GM12865 (cell line): ENCODE measurements at regions not wholly inside any gene's neighbourhood (a gene's known extent, or its start where the extent isn't known, plus 50 kb on each side); places are given as distances from the start of the nearest gene placed in this dataset.

ENCODE experiments used
- DNase-seq: peaks from one replicate; pipeline ENCODE4 v3.0.0; 2010; ENCODE audit warnings: low read depth
- H3K4me3 ChIP-seq: 2 replicates; pipeline ENCODE4 v1.5.1; 2011; ENCODE audit warnings: mild to moderate bottlenecking, low read depth, low read length, control low read depth
- CTCF ChIP-seq: IDR thresholded peaks from 2 replicates; pipeline ENCODE4 v1.5.1; 2011; ENCODE audit warnings: low read length, control low read depth, low read depth, inconsistent platforms; ENCODE audit not compliant: insufficient read depth; ENCODE audit errors: missing control alignments

DNA sequence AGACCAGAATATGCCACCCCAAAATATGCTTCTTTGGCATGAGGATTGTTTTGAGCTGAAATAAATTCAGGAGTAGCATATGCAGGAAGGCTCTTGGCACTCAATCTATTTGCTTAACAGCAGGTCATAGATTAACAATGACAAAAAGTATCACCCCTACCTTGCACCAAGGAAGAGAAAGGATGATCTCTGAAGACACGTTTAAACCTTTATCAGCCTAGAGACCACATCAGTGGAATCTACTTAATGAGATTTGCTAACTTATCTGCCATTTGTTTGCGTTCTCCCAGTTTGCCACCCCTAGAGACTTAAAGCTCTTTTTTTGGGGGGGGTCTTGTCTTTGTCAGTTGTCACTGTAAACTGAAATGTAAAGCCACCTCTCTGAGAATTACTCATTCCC is 1278.7 kb upstream of the USP15 start:
- H3K4me3 ChIP-seq: no peak overlapping the region
- TF ChIP-seq CTCF: no peak
- DNase-seq: no peak

GRCh38 chr12:60992087-60992486 is 1268.1 kb upstream of the USP15 start:
- DNase-seq: no peak
- no peak overlapping the region for H3K4me3 ChIP-seq
- TF ChIP-seq CTCF: no peak

DNA sequence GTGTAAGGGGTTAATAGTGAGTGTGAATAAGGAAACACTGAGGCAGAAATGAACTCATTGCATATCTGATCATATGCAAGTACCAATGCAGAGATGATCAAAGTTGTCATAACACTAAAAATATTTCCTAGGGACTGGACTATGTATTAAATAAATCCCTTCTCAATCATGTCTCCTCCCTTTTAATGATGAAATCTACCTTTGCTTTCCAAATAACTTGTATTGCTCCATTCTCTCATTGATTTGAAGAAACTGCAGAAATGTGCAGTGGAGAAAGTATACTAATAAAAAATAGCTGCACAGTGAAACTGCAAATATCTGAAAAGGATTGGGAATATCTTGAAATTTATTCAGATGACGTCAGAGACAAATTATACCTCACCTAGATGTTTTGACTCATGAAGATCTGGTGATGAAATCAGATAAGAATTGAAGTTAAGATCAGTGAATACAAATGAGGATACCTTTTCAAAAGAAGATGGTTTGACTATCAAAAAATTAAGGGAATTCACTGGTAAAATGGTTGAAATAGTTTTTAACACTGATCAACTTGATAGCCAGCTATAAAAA is 1264.9 kb upstream of the USP15 start:
- no peak overlapping the region for H3K4me3 ChIP-seq
- TF ChIP-seq CTCF: no peak
- no peak for DNase-seq

- TF ChIP-seq CTCF: no peak
- no peak for DNase-seq
- no peak overlapping the region for H3K4me3 ChIP-seq
These were observed 1262.3 kb upstream of the USP15 start for GRCh38 chr12:60997869-60998378.

DNA sequence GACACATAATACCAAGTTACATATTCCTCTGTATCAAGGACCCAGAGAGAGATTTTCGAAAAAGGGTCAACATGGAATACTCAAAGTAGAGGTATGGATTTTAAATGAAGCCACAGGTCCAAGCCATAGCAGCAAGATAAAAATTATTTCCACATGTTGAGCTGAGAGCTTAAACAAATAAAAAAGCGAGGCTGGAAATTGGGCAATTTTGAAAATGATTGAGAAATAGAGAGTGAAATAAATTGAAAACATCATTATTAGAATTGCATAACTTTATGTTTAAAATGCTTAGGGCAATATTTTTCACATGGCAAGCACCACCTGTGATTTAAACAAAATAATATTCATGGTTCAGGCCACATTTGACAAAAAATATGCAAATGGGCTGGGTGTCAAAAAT is 1251.0 kb upstream of the USP15 start:
- no peak for DNase-seq
- no peak for TF ChIP-seq CTCF
- no peak overlapping the region for H3K4me3 ChIP-seq

DNA sequence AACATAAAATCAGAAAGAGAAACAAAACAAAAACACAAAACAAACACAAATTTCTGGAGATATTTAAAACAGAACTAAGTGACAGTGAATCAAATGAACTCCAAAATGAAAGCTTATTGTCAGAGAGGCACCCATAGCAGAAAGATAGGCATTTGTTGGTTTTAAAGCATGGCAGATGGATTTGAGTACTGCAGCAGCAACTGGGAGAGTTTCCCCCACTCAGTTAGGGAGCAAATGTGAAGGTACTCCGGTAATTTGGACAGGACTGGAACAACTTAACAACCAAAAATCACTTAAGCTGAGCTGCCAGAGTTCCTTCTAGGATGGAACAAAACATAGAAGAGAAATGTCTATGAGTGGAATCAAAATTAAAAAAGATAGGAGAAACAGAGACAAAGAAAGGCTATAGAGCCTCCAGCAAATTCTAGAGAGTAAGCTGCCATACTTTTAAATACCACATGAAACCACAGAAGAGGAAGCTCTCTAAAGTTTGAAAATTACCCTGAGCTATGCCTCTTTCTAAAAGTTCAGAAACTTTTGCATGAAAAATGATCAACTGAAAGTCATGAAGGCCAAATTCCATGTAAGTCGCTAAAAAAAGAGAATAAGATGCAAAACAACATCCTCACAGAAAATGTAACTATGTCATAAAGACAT is 1248.3 kb upstream of the USP15 start:
- no peak overlapping the region for H3K4me3 ChIP-seq
- no peak for TF ChIP-seq CTCF
- no peak for DNase-seq

DNA sequence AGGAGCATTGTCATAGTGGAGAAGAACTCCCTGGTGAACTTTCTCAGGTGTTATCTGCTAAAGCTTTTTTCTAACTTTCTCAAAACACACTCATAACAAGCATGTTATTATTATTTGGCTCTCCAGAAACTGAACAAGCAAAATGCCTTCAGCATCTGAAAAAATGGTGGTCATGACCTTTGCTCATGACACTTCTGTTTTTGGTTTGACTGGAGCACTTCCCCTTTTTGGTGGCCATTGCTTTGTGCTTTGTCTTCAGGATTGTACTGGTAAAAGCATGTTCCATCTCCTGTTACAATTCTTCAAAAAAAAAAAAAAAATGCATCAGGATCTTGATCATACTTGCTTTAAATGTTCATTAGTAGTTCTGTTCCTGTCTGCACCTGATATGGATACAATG is 1241.6 kb upstream of the USP15 start:
- peak; percentile 17 for DNase-seq
- no peak for TF ChIP-seq CTCF

More for the DNA sequence above, 1241.6 kb upstream of the USP15 start:
- H3K4me3 ChIP-seq: no peak overlapping the region
